GM12873 (cell line): ENCODE measurements at regions not wholly inside any gene's neighbourhood (a gene's known extent, or its start where the extent isn't known, plus 50 kb on each side); places are given as distances from the start of the nearest gene placed in this dataset.

Experiments used
- TF ChIP-seq, protein P1 (sequence below): IDR thresholded peaks from 2 replicates; pipeline ENCODE4 v1.5.1; 2012; ENCODE audit warnings: low read depth, mild to moderate bottlenecking, moderate library complexity, low read length, control low read depth; ENCODE audit not compliant: insufficient read depth; ENCODE audit errors: missing control alignments

DNA sequence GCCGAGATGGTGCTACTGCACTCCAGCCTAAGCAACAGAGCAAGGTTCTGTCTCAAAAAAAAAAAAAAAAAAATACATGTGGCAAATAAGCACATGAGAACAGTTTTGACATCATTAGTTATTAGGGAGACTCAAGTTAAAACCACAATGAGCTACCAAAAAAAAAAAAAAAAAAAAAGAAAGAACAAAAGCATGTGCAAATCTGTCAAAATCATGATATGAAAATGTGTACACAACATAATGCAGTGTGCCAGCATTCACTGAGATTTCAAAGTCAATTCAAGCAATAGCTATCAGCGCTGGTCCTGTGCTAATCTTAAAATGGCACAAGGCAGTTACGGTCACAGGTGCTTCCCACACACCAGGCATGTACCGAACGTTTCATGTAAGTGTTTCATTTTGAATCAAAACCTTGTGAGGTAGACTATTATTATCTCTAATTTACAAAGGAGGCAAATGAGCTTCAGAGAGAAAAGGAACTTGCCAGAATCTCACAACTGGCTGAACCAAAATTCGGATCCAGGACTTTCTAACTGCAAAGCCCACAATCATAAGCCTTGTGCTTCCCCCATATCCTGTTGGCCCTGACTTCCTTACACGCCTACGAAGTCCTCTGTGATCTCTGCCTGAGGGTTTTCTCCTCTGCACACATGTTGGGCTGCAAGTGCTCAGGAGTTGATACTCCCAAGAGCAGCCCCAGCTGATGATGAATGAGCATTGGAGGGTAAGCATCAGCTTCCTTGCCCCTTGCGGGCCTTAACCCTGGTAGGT is 200.1 kb upstream of the PROK2 start:
- TF ChIP-seq, protein P1, sequence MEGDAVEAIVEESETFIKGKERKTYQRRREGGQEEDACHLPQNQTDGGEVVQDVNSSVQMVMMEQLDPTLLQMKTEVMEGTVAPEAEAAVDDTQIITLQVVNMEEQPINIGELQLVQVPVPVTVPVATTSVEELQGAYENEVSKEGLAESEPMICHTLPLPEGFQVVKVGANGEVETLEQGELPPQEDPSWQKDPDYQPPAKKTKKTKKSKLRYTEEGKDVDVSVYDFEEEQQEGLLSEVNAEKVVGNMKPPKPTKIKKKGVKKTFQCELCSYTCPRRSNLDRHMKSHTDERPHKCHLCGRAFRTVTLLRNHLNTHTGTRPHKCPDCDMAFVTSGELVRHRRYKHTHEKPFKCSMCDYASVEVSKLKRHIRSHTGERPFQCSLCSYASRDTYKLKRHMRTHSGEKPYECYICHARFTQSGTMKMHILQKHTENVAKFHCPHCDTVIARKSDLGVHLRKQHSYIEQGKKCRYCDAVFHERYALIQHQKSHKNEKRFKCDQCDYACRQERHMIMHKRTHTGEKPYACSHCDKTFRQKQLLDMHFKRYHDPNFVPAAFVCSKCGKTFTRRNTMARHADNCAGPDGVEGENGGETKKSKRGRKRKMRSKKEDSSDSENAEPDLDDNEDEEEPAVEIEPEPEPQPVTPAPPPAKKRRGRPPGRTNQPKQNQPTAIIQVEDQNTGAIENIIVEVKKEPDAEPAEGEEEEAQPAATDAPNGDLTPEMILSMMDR: no peak

DNA sequence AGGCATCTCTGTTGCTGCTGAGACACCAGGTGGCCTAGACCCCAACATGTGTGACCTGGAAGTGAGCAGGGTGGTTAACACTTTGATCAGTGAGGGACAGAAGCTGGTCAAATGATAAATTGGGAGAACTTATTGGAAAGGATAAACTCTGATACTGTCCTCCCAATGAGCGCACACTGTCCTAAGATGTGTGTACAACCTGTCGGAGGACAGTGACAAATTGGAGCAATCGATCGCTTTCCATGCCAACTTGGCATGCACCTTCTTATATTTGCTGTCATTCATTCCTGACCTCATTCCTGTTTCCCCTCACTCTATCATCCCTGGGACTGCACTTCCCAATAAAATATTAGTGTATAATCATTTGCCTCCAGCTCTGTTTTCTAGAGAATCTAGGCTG is 198.7 kb upstream of the PROK2 start:
- TF ChIP-seq, protein P1: no peak

DNA sequence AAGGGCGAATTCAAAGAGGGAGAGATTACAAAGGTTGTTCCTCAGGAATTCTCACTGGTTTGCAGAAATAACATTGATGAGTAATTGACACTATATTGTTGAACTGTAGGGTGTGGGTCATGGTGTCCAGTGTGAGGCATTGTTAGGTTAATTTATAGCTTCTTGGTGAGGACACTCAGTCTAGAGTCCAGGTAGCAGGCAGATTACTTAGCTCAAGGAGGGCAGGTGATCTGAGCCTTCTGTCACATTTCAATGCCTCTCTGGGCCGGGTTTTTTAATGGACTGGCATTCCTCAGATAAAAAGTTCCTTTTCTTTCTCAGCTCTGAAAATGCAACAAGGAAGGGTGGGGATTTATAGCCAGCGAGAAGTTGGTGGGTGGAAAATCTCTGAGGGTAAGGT is 194.2 kb upstream of the PROK2 start:
- TF ChIP-seq, protein P1: no peak

DNA sequence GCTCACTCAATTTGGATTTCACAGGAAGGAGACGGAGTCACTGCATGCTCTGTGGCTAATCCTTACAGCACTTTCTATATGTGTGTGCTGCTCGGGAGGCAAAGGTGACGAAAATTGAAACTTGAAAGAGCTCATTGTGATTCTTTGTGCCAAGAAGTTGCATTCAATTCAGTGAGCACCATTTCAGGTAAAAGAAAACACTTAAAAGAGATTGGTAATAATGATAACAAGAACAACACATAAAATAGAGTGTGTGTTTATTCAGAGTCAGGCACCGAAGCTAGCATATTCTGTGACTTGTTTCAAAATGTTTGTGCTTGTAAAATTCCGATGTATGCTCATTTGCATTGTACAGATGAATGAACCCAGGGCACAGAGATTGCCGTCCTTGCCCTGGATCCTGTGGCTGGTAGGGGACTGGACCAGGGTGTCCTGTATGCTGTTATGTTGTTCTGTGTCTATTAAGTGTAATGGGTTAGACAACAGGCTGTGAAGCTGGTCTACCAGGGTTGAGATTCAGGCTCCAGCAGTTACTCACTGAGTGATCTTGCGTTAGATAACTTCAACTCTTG is 193.3 kb upstream of the PROK2 start:
- TF ChIP-seq, protein P1: no peak

DNA sequence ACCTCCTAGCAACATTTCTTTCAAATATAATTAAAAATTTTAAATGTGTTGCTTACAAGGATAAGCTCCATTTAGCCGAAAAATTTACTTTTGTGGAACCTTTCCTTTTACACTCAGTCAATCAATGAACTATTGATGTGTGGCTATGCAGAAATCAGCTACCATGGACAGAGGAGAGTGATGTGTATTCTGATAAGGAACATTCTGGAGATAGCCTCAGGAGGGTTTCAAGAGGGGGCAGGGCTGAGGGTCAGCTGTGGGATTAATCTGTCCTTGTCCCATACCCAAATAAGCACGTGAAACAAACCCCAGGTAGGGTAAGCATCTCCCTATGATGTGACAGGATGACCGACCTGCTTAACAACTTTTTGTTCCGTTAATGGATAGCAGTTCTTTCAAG is 192.6 kb upstream of the PROK2 start:
- TF ChIP-seq, protein P1: no peak

DNA sequence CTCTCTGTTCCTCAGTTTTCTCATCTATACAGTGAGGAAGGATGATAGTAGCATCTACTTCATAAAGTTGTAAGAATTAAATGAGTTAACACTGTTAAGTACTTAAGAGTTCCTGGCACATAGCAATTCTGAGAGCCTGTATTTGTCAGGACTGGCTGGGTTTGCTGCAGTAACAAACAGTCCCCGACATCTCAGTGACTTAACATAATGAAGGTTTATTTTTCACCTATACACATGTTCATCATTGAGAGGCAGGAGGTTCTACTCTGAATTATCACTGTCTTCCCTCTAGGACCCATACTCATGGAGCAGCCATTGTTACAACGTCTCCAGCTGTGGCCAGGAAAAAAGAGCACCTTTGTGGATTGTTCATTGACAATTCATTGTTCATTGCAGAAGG is 190.6 kb upstream of the PROK2 start:
- TF ChIP-seq, protein P1: no peak

DNA sequence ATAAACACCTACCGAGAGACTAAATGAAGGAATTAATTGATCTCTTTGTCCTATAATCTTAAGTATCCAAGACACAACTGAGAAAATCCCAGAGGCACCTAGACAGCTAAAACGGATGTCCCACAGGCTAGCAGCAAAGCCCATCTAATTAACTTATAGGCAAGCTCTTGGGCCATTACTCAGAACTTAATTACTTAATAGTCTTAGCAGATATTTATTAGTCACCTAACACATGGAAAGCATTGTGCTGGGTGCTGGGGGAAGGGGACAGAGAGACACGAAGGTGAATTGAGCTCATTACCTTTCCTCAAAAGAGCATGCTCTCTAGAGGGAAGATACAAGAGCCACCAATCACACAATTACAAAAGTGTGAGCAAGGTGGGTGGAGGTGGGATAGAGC is 189.8 kb upstream of the PROK2 start:
- TF ChIP-seq, protein P1: no peak
